Activated CD4-positive, alpha-beta T cell treated with anti-CD3 and anti-CD28 coated beads, Interleukin-2, amount 10 ng/mL, durations not matched to agents 7 days and 5 days (primary cell): ENCODE measurements at regions not wholly inside any gene's neighbourhood (a gene's known extent, or its start where the extent isn't known, plus 50 kb on each side); places are given as distances from the start of the nearest gene placed in this dataset.

ENCODE experiments used
- CTCF ChIA-PET: fragments of 350-600 bp; sonication (Branson Sonifier 250); formaldehyde crosslinking; loops from one replicate; lab custom pipeline; 2021; ENCODE audit warnings: antibody characterized with exemption; lab: Charles Lee
- POLR2A ChIA-PET: fragments of 350-600 bp; sonication (Branson Sonifier 250); formaldehyde crosslinking; loops from one replicate; lab custom pipeline; 2021; ENCODE audit warnings: antibody characterized with exemption; lab: Charles Lee
- DNase-seq: peaks from one replicate; pipeline ENCODE4 v3.0.0-alpha.2; 2020
- H3K27ac Mint-ChIP-seq: one replicate; pipeline ENCODE4 v1.8.0; 2021; ENCODE audit warnings: mild to moderate bottlenecking, moderate library complexity, mixed read lengths
- H3K27me3 Mint-ChIP-seq: one replicate; pipeline ENCODE4 v1.8.0; 2021; ENCODE audit warnings: mixed read lengths
- H3K36me3 Mint-ChIP-seq: one replicate; pipeline ENCODE4 v1.8.0; 2021; ENCODE audit warnings: low read depth, mixed read lengths
- H3K4me1 Mint-ChIP-seq: one replicate; pipeline ENCODE4 v1.8.0; 2021; ENCODE audit warnings: mixed read lengths
- H3K4me3 Mint-ChIP-seq: one replicate; pipeline ENCODE4 v1.8.0; 2021; ENCODE audit warnings: mild to moderate bottlenecking, moderate library complexity, mixed read lengths
- H3K9me3 Mint-ChIP-seq: one replicate; pipeline ENCODE4 v1.8.0; 2021; ENCODE audit warnings: mixed read lengths

DNA sequence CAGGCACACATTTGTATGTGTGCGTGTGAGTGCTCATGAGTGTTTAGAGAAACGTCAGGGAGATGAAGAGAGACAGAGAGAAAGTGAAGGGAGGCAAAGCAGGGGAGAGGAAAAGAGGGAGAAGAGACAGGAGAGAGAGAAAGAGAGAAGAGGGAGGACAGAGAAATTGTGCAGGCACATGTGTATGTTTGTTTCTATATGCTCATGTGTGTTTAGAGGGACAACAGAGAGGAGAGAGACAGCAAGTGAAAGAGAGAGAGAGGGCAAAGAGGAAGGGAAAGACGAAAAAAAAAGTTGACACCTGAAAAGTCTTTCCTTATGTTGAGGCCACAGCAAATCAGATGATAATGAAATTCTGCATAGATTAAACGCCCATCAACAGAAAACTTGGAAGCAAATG lies 541.1 kb downstream of the TNS1 start:
- H3K9me3 Mint-ChIP-seq = no peaks in the 10 kb centered on the region
- ChIA-PET CTCF (no interaction called here), POLR2A (no interaction called here)
- no peak overlapping the region for H3K4me3 Mint-ChIP-seq
- H3K27me3 Mint-ChIP-seq = no peaks in the 10 kb centered on the region
- no peak for DNase-seq
- no peaks in the 10 kb centered on the region for H3K4me1 Mint-ChIP-seq
- H3K36me3 Mint-ChIP-seq = no peaks in the 10 kb centered on the region
- H3K27ac Mint-ChIP-seq = no peak overlapping the region

DNA sequence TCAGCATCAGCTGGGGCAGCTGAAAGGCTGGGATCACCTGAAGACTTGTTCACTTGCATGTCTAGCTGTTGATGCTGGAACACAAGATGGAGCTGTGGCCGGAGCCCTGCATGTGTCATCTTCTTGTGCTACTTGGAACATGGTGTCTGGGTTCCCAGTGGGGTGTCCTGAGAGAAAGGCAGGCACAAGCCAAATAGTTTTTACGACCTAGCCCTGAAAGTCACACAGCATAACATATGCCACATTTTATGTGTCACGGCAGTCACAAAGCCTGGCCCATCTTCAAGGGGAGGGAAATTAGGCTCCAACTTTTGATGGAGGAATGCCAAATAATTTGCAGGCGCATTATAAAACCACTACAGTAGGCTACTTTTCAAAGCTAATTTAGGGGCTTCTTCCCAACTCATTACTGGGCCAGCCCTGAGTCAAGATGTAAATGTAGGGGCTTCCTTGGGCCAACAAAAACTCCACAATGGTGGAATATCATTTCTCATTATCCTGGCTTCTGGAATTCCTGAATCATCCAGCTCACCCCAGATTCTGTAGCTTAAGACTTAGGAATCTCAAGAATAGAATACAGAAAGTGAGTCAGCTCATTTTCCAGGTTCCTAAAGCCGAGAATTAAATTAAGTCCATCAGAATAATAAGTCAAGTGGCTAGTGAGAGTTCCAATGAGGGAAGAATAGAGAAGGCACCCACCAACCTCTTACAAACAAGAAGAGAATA lies 543.0 kb downstream of the TNS1 start:
- no peaks in the 10 kb centered on the region for H3K9me3 Mint-ChIP-seq
- POLR2A ChIA-PET = no interaction called here
- H3K27ac Mint-ChIP-seq = no peak overlapping the region
- CTCF ChIA-PET = no interaction called here
- no peak overlapping the region for H3K4me3 Mint-ChIP-seq
- H3K4me1 Mint-ChIP-seq = no peaks in the 10 kb centered on the region
- H3K36me3 Mint-ChIP-seq = no peaks in the 10 kb centered on the region
- no peaks in the 10 kb centered on the region for H3K27me3 Mint-ChIP-seq
- no peak for DNase-seq

DNA sequence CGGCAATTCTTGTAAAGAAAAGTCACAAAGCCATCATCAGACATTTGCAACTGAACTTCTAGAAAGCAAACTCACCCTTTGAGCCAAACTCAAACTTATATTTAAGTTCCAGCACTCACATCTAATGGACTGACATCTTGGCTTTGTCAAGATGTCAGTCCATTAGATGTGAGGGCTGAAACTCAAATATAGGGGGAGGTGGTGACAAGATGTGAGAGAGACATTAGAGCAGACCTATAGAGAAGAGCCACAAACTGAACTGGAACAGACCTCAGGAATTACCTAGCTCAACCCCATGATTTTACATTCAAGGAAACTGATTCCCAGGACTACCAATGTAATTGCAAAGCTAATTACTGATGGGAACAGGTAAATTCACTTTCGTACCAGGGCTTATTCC lies 543.8 kb downstream of the TNS1 start:
- Mint-ChIP-seq H3K27me3 (no peaks in the 10 kb centered on the region), H3K27ac (no peak overlapping the region), H3K4me3 (no peak overlapping the region), H3K36me3 (no peaks in the 10 kb centered on the region), H3K9me3 (no peaks in the 10 kb centered on the region), H3K4me1 (no peaks in the 10 kb centered on the region)
- no peak for DNase-seq
- POLR2A ChIA-PET = no interaction called here
- CTCF ChIA-PET = no interaction called here

DNA sequence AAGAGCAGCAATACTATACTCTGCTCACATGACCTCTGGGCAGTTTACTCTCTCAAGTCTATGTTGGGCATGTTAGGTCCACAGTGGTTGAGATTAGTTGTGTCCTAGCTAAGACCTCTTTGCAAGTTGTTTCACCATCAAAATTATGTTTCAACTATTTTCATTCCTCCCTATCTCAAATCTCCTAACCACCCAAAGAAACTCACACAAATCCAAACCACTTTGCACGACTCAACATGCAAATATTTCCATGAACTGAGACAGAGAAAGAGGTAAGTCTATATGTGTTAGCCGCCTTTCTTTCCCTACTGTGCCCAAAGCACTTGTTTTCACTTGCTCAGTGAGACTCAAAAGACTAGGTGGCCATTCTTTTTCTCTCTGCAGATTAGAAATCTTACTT lies 546.8 kb downstream of the TNS1 start:
- Mint-ChIP-seq H3K9me3 (no peaks in the 10 kb centered on the region), H3K27ac (no peak overlapping the region), H3K36me3 (no peaks in the 10 kb centered on the region), H3K4me3 (no peak overlapping the region), H3K27me3 (no peaks in the 10 kb centered on the region), H3K4me1 (no peaks in the 10 kb centered on the region)
- ChIA-PET CTCF (interaction anchor here (1.4 kb wide), 1 partner anchor 10 kb away, joined by 3 read pairs; no protein-coding TSS in a partner anchor), POLR2A (no interaction called here)
- DNase-seq = no peak

DNA sequence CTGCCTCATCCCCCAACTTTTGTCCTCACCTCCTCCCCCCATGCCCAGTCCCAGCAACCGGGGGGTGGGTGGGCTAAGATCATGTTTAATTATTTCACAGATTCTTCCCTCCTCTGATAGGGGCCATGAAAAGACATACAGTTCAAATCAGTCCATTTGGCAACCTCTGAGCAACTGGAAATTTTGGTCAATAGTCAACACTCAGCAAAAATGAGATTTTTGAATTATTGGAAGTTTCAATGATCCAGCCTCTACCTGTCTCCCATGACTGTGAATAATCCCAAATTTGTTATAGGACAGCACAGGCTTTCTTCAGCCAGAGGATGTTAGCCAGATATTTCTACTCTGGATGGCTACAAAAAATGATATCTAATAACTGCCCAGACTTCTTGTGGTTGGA lies 549.9 kb downstream of the TNS1 start:
- Mint-ChIP-seq H3K4me3 (no peak overlapping the region), H3K36me3 (no peaks in the 10 kb centered on the region), H3K27me3 (no peaks in the 10 kb centered on the region), H3K9me3 (no peaks in the 10 kb centered on the region), H3K27ac (no peak overlapping the region), H3K4me1 (no peaks in the 10 kb centered on the region)
- DNase-seq = no peak
- ChIA-PET CTCF (interaction anchor here (0.7 kb wide), 1 partner anchor 42 kb away, joined by 3 read pairs; no protein-coding TSS in a partner anchor), POLR2A (no interaction called here)

DNA sequence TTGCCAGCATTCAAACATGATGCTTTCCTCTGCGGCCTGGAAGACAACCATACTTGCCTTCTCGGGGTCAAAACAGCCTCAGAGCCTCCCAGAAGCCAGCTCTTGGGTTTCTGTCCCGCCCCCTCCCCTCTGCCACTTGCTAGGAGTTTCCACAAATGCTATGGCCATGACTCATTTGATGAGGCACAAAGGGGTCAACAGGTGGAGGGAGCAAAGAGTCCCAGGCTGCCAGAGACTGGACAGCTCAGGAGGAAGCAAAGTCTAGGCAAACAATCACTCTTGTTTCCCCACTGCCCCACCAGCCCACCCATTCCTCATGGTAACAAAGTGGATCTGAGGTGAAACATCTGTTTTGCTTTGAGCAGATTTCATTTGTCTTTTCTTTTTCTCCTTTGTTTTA lies 551.1 kb downstream of the TNS1 start:
- ChIA-PET POLR2A (no interaction called here), CTCF (interaction anchor here (0.8 kb wide), 1 partner anchor 13 kb away, joined by 3 read pairs; no protein-coding TSS in a partner anchor)
- no peaks in the 10 kb centered on the region for H3K4me1 Mint-ChIP-seq
- H3K9me3 Mint-ChIP-seq = no peaks in the 10 kb centered on the region
- no peaks in the 10 kb centered on the region for H3K36me3 Mint-ChIP-seq
- no peak overlapping the region for H3K4me3 Mint-ChIP-seq
- H3K27ac Mint-ChIP-seq = no peak overlapping the region
- no peaks in the 10 kb centered on the region for H3K27me3 Mint-ChIP-seq
- no peak for DNase-seq

DNA sequence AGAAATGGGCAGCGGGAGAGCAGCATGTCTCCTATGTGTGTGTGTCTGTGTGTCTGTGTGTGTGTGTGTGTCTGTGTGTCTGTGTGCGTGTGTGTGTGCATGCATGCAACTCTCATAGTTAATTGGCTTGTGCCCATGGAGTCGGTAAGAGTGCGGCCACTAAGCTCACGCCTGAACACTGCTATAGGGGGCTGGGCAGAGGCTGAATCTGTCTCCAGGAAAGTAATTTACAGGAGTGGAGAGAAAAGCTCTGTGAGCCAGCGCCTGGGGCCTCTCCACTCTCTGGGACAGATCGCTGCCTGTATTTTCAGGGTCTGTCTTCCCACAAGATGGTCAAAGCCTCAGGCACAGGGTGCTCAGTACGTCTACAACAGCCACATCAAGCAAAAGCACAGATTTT lies 553.4 kb downstream of the TNS1 start:
- Mint-ChIP-seq H3K4me1 (no peaks in the 10 kb centered on the region), H3K4me3 (no peak overlapping the region), H3K36me3 (no peaks in the 10 kb centered on the region), H3K9me3 (no peaks in the 10 kb centered on the region), H3K27me3 (no peaks in the 10 kb centered on the region), H3K27ac (no peak overlapping the region)
- ChIA-PET POLR2A (no interaction called here), CTCF (no interaction called here)
- no peak for DNase-seq

DNA sequence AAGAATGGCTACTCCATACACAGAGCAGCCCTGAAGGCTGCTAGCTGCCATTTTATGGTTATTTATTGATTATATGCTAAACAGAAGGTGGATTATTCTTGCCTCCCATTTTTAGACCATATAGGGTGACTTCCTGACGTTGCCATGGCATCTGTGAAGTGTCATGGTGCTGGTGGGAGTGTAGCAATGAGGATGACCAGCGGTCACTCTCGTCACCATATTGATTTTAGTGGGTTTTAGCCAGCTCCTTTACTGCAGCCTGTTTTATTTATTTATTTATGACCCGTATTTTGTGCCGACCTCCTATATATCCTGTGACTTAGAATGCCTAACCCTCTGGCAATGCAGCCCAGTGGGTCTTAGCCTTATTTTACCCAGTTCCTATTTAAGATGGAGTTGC lies 553.9 kb downstream of the TNS1 start:
- DNase-seq = no peak
- Mint-ChIP-seq H3K27ac (no peak overlapping the region), H3K27me3 (no peaks in the 10 kb centered on the region), H3K4me1 (no peaks in the 10 kb centered on the region), H3K9me3 (no peaks in the 10 kb centered on the region), H3K4me3 (no peak overlapping the region), H3K36me3 (no peaks in the 10 kb centered on the region)
- CTCF ChIA-PET = no interaction called here
- POLR2A ChIA-PET = no interaction called here

DNA sequence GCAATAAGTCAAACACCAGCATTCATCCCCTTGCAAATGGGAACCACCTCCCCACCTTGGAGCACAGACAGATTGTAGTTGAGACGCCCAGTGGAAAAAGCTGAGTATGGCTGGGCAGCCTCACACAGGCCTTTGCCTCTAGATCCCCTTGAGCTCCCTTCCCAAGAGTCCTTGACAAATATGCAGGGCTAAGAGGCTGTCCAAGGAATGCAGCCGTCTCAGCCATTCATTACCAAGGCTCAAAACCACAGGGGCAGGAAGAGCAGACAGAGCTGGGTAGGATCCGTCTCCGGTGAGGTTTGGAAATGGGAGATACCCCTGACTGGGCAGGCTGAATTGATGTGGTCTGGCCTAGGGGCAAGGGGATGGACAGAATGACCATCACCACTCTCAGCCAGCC lies 557.1 kb downstream of the TNS1 start:
- H3K36me3 Mint-ChIP-seq = no peaks in the 10 kb centered on the region
- H3K4me3 Mint-ChIP-seq = no peak overlapping the region
- ChIA-PET CTCF (interaction anchor here (0.9 kb wide), 1 partner anchor 9 kb away, joined by 3 read pairs; no protein-coding TSS in a partner anchor), POLR2A (no interaction called here)
- peaks cover under 1% of the 10 kb centered on the region for H3K4me1 Mint-ChIP-seq
- no peaks in the 10 kb centered on the region for H3K27me3 Mint-ChIP-seq
- peaks cover 3% of the 10 kb centered on the region for H3K9me3 Mint-ChIP-seq
- H3K27ac Mint-ChIP-seq = no peak overlapping the region
- no peak for DNase-seq

DNA sequence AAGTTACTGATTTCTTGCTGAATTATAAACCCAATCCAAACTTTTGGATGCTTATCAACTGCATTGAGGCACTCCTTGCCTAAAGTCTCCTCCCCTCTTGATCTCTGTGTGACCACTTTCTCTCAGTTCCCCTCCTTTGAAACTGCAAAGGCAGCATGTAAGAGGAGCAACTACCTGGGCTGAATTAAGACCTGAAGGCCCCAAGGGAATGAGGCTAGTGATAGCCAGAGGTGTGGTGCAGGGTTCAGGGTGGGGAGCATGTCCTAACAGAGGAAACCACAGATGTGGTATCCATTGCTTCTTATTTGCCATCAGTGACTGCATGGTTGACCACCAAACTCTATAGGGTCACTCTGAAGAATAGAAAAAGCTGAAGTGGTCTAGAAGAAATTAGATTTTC lies 557.9 kb downstream of the TNS1 start:
- peaks cover 6% of the 10 kb centered on the region for H3K4me1 Mint-ChIP-seq
- no peak overlapping the region for H3K27ac Mint-ChIP-seq
- H3K4me3 Mint-ChIP-seq = no peak overlapping the region
- POLR2A ChIA-PET = no interaction called here
- no peak for DNase-seq
- no peaks in the 10 kb centered on the region for H3K36me3 Mint-ChIP-seq
- H3K9me3 Mint-ChIP-seq = peaks cover 3% of the 10 kb centered on the region
- CTCF ChIA-PET = no interaction called here
- H3K27me3 Mint-ChIP-seq = no peaks in the 10 kb centered on the region

DNA sequence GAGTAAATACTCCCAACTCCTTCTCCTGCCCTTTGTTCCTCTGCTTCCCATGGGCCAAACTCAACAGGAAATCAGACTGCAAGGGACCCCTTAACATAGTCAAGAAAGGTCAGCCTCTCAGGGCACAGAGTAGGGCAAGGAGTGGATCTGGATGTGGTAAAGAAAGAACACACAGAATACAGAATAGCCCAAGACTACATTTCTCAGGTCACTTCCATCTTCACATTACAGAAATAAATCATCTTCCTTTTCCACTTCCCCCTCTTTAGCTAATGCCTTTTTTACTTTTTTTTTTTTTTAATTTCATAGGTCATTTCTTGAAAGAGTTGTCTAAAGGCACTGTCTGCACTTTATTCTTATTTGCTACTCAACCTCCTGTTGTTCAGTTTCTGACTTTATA lies 558.3 kb downstream of the TNS1 start:
- no peak for DNase-seq
- ChIA-PET CTCF (no interaction called here), POLR2A (no interaction called here)
- Mint-ChIP-seq H3K27ac (no peak overlapping the region), H3K36me3 (no peaks in the 10 kb centered on the region), H3K4me1 (peaks cover 8% of the 10 kb centered on the region), H3K9me3 (peaks cover 3% of the 10 kb centered on the region), H3K27me3 (no peaks in the 10 kb centered on the region), H3K4me3 (no peak overlapping the region)

DNA sequence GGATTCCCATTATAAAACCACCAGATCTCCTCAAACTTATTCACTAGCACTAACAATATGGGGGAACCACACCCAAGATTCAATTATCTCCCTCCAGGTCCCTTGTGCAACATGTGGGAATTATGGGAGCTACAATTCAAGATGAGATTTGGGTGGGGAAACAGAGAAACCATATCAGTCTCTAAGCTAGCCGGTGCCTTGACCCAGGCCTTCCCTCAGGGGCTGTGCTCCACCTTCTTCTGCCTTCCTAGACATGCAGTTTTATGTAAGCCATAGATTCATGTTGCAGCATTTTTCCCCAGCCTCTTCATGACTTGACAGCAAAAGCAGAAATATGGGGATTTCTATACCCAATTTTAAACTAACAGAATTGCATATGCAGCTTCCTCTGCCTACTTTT lies 559.2 kb downstream of the TNS1 start:
- peaks cover 3% of the 10 kb centered on the region for H3K9me3 Mint-ChIP-seq
- no peaks in the 10 kb centered on the region for H3K27me3 Mint-ChIP-seq
- ChIA-PET CTCF (no interaction called here), POLR2A (no interaction called here)
- H3K4me1 Mint-ChIP-seq = peaks cover 8% of the 10 kb centered on the region
- no peak overlapping the region for H3K4me3 Mint-ChIP-seq
- no peaks in the 10 kb centered on the region for H3K36me3 Mint-ChIP-seq
- DNase-seq = no peak
- no peak overlapping the region for H3K27ac Mint-ChIP-seq

DNA sequence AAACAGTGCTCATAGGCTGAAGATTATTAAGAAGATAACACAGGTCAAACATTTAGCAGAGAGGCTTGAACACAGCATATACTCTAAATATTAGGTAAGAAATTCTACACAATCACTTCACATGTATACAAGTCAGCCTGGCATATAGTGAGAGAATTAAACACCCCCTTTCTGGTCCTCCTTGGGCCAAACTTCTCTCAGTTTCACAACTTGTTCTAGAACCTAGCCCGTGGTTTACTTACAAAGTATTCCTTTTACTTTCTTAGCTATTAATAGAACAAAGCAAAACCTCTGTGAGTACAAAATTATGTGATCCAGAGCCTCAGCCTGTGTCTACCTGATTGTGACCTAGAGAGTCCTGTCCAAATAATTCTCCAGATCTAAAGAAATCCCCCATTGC lies 562.8 kb downstream of the TNS1 start:
- H3K36me3 Mint-ChIP-seq = no peaks in the 10 kb centered on the region
- no peak overlapping the region for H3K27ac Mint-ChIP-seq
- no peak overlapping the region for H3K4me3 Mint-ChIP-seq
- ChIA-PET POLR2A (interaction anchor here (0.6 kb wide), 1 partner anchor 90 kb away, joined by 3 read pairs; no protein-coding TSS in a partner anchor), CTCF (interaction anchor here (0.9 kb wide), 1 partner anchor 73 kb away, joined by 3 read pairs; no protein-coding TSS in a partner anchor)
- peaks cover 3% of the 10 kb centered on the region for H3K9me3 Mint-ChIP-seq
- H3K27me3 Mint-ChIP-seq = no peaks in the 10 kb centered on the region
- peaks cover 8% of the 10 kb centered on the region for H3K4me1 Mint-ChIP-seq
- DNase-seq = no peak

DNA sequence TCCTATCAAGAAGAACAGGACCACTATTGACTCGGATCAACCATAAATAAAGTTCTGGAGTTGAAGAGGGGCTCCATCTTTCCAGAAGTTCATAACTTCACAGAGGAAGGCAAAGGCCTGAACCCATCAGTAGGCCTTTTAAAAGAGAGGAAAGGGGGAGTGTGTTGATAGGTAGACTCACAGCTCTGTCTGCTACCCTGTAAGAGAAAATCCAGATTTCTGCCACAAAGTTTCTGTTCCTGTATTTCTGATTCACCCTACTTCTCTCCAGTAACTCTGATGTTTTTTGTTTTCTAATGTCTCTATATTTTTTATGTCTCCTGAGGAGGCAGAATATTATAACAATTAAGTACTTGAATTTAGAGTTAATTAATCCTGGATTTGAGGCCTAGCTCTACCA lies 564.0 kb downstream of the TNS1 start:
- ChIA-PET CTCF (interaction anchor here (0.8 to 1.0 kb wide), 3 partner anchors 10 to 71 kb away, joined by 3 read pairs; no protein-coding TSS in a partner anchor), POLR2A (no interaction called here)
- no peak for DNase-seq
- Mint-ChIP-seq H3K4me1 (peaks cover 13% of the 10 kb centered on the region), H3K4me3 (no peak overlapping the region), H3K27ac (no peak overlapping the region), H3K36me3 (no peaks in the 10 kb centered on the region), H3K9me3 (peaks cover 3% of the 10 kb centered on the region), H3K27me3 (no peaks in the 10 kb centered on the region)
